ENCODE measurements at regions not wholly inside any gene's neighbourhood (a gene's known extent, or its start where the extent isn't known, plus 50 kb on each side); places are given as distances from the start of the nearest gene placed in this dataset.
"Not testable (repeated sequence)": the region's sequence is repeated elsewhere in the genome, so short reads cannot be mapped to it uniquely, and the experiment has no call there.

- no peak for DNase-seq
These were observed 128.9 kb downstream of the TMEM200A start for GRCh38 chr6:130494729-130495128.

- no peak for DNase-seq
These were observed 134.9 kb downstream of the TMEM200A start for GRCh38 chr6:130500693-130501092.

DNA sequence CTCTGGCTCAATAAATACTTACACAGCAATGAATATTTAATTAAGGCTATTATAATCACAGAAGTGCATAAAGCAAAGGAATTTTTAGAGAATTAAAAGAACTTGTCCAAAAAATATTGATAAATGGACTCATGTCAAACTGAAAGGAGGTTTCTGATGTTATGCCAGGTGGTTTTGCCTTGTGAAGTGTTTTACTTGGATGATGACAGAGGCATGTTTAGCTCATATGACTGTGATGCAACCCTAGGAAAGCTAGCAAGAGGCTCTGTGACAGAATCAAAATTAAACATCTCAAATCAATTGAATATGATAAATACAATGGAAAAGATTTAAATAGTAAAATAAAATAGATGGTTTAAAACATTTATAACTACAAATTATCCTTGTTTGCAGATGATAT is 137.3 kb downstream of the TMEM200A start:
- no peak for DNase-seq

DNA sequence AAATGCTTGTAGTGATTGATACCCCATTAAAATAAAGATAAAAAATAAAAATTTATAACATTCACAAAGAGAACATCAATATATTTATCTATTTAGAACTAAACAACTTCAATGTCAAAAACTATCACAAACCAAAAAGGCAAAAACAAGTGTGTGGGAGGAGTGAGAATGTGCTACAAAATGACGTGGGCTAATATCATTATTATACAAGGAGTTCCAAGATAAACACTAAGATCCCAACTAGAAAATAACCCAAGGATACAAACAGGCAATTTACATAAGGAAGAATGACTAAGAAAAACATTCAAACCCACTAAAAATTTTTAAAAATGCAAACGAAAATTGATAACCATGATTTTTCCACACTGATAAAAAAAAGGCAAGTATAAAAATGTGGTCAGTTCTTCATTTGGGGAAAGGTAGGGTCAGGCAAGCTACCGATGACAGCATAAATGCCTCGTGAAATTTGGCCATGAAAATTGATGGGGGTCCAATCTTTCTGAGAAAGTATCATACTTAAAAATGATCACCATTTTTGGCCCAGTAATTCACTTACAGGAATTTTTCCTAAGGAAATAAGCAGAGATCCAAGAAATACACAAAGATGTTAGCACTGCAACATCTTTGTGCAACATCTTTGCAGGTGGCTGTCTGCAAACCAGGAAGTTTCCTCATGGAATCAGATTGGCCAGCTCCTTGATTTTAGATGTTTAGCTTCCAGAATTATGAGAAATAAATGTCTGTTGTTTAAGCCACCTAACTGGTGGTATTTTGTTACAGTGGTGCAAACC is 140.2 kb downstream of the TMEM200A start:
- DNase-seq: no peak

DNA sequence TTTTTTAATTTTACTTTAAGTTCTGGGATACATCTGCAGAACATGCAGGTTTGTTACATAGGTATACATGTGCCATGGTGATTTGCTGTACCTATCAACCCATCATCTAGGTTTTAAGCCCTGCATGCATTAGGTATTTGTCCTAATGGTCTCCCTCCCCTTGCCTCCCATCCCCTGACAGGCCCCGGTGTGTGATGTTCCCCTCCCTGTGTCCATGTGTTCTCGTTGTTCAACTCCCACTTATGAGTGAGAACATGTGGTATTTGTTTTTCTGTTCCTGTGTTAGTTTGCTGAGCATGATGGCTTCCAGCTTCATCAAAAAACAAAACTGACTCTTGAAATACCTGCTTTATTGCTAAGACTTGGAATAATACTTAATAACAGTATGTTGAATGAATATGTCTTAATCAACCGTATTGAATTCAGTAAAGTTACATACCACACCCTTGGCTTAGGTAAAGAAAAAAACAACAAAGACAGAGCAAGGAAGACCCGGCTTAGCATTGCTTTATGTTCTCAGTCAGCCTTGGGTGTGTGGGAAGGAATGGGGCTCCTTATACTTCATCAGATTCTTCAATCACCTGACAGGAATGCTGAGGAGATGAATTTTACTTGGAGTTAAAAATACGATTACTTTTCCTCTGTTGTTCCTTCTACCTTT is 141.3 kb downstream of the TMEM200A start:
- DNase-seq: not testable (repeated sequence)

DNA sequence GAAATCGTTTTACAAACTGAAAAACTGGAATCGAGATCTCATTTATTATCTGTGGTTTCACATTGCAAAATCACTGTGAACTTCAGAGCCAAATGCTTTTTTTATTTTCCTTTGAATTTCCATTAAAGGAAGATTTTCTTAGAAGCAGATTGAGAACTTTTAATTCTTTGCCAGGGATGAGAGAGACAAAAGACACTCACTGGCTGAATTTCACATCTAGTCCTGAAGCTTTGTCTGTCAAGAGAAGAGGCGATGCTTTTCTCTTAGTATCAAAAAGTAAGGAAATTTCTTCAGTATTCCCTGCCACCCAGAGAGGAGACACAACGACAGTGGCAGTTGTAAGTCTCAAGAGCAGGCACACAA is 141.8 kb downstream of the TMEM200A start:
- DNase-seq: no peak

- DNase-seq: no peak
These were observed 148.0 kb downstream of the TMEM200A start for GRCh38 chr6:130513770-130514169.

- DNase-seq: no peak
These were observed 148.9 kb downstream of the TMEM200A start for GRCh38 chr6:130514712-130515111.

DNA sequence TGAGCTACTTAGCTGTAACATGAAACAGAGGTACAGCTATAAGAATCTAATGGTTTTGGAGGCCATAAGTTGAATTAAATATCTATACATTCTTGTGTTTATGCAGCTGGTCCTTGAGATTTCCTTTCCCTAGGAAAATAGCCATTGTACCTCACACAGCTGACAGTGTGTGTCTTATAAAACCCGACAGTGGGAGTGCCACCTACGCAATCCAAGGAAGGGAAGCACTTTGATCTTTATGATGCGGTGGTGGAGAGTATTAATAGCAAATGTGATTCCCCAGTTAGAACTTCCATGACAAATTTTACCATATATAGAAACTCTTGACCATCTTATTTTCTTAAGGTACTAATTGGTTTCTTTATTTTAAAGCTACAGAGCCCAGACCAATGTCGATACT is 149.5 kb downstream of the TMEM200A start:
- DNase-seq: no peak

GRCh38 chr6:130516604-130517003 is 150.8 kb downstream of the TMEM200A start:
- no peak for DNase-seq

- no peak for DNase-seq
These were observed 151.7 kb downstream of the TMEM200A start for GRCh38 chr6:130517444-130517931.

- DNase-seq: no peak
These were observed 152.8 kb downstream of the TMEM200A start for GRCh38 chr6:130518588-130518987.

- DNase-seq: no peak
These were observed 154.4 kb downstream of the TMEM200A start for GRCh38 chr6:130520221-130520620.

GRCh38 chr6:130520801-130521200 is 155.0 kb downstream of the TMEM200A start:
- no peak for DNase-seq

DNA sequence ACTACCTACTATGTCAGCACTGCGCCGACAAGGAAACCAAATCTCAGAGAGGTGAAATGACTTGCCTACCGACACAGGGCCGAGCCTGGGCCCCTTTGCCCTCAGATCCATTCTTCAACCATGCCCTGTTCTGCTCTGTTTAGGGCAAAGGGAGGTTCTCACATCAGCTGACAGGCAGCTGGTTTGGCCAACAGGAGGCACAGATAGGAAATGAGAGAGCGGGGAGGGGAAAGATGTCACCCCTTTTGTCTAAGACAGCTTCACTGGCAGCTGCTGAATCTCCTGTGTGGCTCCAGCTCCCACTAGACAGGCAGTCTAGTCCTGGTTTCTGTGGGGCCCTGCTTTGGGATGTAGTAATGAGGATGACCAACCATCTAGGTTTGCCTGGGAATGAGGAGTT is 158.7 kb downstream of the TMEM200A start:
- no peak for DNase-seq

- no peak for DNase-seq
These were observed 159.6 kb downstream of the TMEM200A start for GRCh38 chr6:130525408-130525807.

DNA sequence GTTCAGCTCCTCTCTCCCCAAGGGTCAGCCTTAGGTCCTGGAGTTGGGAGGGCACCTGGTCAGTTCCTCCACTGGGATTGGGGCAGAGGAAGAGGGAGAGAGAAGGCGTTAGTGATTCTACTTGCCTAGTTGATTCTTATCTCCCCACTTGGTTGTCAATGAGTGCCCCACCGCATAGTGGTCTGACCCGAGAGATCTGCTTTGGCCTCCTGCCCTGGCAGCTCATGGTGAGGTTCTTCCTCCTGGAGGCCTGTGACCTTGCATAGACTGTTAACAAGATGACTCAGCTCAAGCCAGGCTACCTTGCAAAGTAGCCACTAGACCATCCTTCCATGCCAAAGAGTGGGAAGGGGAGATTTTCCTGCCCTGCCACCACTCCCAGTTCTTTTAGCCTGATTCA is 160.6 kb downstream of the TMEM200A start:
- DNase-seq: no peak

GRCh38 chr6:130527173-130527572 is 161.4 kb downstream of the TMEM200A start:
- no peak for DNase-seq

DNA sequence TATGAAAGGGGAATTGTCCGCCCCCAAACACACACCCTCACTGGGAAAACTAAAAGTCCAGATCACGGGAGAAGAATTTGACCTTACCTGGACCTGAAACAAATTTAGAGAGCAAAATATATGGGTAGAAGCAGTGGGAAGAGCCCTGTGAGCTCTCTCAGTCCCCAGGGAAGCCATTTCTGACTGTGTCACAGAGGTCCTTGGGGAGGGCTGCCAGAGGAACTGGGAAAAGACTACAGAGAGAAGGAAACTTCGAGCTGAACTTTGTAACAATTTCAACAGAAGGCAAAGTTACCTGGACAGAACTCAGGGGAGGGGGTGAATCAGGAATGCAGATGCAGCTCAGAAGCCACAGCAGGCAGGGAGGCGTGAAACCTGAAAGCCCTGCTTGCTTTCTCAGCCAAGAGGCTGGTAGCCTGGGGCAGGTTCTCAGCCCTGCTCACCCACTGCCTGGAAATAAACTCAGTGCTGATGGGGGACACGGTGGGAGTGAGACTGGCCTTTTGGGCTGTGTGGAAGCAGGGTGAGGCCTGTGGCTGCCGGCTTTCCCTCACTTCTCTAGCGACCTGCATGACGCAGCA is 163.8 kb downstream of the TMEM200A start:
- no peak for DNase-seq

DNA sequence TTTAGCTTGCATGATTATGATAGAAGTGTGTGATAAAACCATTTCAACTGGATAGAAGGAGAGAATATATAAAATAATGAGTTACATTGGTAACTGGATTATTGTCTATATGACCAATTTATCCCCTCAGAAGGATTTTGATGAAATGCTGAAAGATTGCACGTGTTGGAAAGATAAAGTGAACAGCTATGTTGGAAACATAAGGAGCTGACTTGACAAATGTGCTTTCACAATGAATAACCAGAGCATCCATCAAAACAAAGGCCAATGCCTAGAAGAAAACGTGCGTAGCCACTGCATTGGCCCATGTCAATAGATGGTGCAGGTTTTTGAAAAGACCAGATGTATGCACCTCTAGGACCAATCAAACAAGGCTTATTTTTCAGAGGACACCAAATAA is 168.8 kb downstream of the TMEM200A start:
- no peak for DNase-seq

DNA sequence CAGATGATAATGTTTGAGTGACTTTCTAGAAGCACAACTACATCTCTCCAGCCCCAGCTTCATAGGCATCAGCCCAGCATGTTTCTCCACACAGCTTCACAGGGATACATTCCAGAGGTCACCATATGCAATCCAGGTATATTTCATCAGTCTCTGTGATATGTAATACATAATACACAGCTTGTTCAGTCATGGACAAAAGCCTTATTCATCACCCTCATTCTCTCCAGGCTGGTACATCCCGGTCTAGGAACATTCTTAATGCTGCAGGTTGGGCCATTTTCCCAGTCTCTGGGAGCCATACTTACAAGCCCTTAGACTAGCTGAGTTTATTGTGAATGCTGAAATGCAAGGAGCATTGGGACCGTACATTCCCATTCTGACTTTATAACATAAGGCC is 169.4 kb downstream of the TMEM200A start:
- DNase-seq: no peak

DNA sequence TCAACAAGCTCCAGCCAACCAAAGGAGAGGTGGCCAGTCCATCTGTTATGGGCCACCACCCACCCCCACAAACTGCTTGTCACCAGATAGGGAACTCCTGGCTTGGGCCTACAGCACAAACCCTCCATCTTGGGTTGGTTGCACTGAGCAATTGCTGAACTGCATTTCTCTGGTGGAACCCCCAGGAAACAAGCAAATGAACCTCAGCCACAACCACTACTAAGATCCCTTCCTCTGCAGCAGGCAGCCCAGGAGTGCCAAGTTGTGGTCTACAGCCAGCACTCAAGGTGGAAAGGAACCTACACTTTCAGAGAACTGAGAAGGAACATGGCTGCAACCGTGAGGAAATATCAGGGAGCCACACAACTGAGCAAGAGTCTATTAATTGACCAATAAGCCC is 171.6 kb downstream of the TMEM200A start:
- DNase-seq: no peak

- DNase-seq: no peak
These were observed 181.9 kb downstream of the TMEM200A start for GRCh38 chr6:130547723-130548122.

DNA sequence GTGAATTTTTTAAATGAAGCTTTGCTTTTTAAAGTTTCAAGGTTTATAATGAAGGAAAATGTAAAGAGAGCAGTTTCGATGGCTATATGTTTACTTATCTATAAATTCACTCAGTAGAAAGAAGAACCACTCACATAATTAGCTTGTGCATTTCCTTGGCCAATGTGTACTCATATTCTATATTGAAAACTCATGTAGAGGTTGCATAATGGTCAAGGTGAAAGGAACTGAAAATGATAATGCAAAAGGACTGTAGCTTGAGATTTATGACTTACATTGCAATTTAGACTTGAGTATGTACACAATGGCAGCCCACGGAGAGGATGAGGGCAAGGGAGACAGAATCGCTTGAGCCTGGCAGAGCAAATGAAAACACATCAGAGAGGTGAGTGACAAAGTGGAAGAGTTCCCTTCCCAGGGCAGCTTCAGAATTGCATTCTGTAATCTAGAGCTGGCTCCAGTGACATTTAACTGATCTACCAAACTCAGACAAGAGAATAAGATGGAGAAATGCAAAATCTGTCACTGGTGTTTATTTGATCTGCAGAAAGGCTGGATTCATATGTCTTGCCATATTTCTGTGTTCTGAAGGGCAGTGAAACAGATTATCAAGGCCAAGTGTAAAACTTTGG is 191.8 kb downstream of the TMEM200A start:
- DNase-seq: no peak
